HG03432 (cell line): ENCODE measurements at regions not wholly inside any gene's neighbourhood (a gene's known extent, or its start where the extent isn't known, plus 50 kb on each side); places are given as distances from the start of the nearest gene placed in this dataset.
"Not testable (repeated sequence)": the region's sequence is repeated elsewhere in the genome, so short reads cannot be mapped to it uniquely, and the experiment has no call there.

Experiments used
- ATAC-seq: cut with Tn5 transposase; IDR thresholded peaks from one replicate; pipeline ENCODE4 v1.9.1; 2021; ENCODE audit warnings: mild to moderate bottlenecking, moderate library complexity; ENCODE audit not compliant: unreplicated experiment

DNA sequence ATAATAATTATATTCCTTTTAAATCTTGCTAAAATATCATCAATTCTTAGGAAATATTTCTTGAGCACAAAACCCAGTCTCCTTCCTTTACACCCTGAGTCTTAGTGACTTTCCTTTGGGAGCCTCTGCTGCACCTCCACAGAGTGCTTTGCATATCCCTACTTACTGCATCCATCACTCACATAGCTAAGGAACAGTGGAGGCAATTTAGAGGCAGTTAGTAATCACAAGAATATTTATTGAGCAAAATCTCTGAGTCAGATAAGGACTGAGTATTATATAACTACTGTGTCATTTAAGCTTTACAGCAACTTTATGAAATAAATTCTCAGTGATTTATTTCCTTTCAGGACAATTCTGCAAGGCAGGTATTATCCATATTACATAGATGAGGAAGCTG is 327.7 kb downstream of the TMX3 start:
- no peak for ATAC-seq

- not testable (repeated sequence) for ATAC-seq
These were observed 330.9 kb downstream of the TMX3 start for GRCh38 chr18:68383979-68384378.

DNA sequence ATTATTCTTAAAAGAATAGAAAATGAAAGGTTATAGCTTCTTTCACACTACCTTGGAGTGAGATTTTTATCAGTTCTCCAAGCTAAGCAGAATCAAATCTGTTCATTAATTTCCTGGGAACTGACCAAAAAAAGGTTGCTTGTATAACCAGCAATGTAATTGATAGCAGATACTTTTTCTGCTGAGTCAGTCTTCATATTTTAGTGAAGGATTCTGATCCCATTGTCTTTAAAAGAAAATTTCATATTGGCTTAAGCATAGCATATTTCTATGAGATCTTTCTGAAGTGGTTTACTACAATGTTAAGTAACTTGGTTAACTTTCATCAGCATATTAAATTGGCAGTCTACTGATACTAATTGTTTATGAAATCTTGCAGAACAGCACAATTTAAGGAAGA is 338.0 kb downstream of the TMX3 start:
- ATAC-seq, result no peak

GRCh38 chr18:68362907-68363306 is 352.0 kb downstream of the TMX3 start:
- no peak for ATAC-seq

DNA sequence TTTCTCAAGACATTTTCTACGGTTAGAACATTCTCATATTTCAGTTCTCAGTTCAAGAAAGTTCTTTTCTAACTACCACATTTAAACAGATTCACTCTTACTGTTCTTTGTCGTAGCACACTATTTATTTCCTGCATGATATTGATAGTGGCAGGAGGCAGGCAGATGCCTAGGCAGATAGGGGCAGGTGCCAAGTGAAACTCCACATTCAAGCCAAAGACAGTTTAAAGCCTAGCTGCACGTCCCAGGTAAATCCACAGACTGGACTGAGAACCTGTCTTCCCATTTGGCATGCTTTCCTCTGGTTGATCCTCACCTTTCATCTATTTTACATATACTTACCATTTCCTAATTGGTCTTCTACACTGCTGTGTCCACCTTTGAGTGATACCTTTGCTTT is 359.3 kb downstream of the TMX3 start:
- ATAC-seq, result no peak

- ATAC-seq, result no peak
These were observed 360.7 kb downstream of the TMX3 start for GRCh38 chr18:68354176-68354575.

- ATAC-seq, result no peak
These were observed 372.8 kb downstream of the TMX3 start for GRCh38 chr18:68342039-68342659.

DNA sequence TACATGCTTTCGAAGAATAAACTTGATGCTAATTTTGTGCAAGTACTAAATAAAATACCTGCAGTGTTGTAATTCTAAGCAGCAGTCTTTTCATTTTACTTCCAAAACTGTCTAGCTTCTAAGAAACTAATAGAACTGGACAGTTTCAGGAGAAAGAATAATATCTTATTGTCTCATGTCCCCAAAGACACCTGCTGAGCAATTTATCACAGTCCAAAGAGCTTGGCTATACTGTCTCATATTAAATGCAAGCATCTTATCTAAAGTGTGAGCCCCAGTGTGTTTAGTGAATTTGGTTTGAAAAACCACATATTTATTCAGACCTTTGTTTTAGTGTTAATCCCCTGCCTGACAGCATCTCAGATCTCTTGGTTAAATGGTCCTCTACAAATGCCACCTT is 374.3 kb downstream of the TMX3 start:
- ATAC-seq, result no peak

- ATAC-seq, result no peak
These were observed 384.2 kb downstream of the TMX3 start for GRCh38 chr18:68330658-68331057.

- no peak for ATAC-seq
These were observed 391.0 kb downstream of the TMX3 start for GRCh38 chr18:68323921-68324320.

- ATAC-seq, result no peak
These were observed 398.3 kb downstream of the TMX3 start for GRCh38 chr18:68316636-68317035.

DNA sequence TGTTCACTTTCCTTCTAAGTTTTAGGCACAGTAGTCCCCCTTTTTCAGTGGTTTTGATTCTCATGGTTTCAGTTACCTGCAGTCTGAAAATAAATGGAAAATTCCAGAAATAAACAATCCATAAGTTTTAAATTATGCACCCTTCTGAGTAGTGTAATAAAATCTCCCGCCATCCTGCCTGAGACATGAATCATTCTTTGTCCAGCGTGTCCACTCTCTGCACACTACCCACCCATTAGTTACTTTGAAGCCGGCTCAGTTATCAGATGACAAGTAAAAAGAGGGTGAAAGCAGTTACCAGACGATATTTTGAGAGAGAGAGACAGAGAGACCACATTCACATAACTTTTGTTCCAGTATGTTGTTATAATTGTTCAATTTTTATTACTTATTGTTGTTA is 400.5 kb downstream of the TMX3 start:
- ATAC-seq, result no peak

GRCh38 chr18:68301441-68301840 is 413.5 kb downstream of the TMX3 start:
- ATAC-seq, result no peak

GRCh38 chr18:68299906-68300305 is 415.0 kb downstream of the TMX3 start:
- no peak for ATAC-seq

DNA sequence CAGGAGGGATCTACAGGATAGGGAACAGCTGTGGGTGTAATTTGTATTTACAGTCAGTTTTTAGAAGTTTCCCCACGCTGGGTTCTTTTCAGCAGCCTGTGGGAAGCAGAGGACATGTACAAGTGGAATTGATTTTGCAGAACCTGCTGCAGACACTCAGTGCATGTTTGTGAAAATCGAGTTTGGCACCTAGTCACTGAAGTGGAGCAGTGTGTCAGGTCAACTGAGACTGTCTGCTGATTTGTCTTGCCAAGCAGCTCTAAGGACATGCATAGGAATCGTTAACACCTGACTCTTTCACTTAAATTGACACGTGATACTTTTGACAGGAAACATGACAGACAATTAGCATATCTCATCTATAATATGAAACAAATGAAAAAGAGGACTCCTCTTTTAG is 416.6 kb downstream of the TMX3 start:
- ATAC-seq, result no peak

DNA sequence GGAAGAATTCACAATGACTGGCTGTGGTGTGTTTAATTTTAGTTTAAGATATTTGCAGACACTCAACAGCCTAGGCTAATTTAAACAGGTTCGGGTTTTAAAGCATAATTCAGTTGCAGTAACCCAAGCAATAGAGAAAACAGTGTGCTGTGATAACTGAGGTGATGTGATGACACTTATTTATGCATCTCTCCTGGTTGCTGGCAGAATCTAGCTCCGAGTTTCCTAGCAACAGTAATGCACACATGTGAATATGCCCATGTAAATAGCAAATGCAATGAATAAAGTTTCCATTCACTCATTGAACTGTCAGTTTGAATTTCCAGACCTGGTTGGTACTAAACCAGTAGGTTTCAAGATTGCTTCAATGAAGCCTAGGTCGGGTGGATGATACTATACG is 426.5 kb downstream of the TMX3 start:
- no peak for ATAC-seq

- ATAC-seq, result no peak
These were observed 430.6 kb downstream of the TMX3 start for GRCh38 chr18:68284236-68284780.

- ATAC-seq, result no peak
These were observed 431.1 kb downstream of the TMX3 start for GRCh38 chr18:68283834-68284233.

DNA sequence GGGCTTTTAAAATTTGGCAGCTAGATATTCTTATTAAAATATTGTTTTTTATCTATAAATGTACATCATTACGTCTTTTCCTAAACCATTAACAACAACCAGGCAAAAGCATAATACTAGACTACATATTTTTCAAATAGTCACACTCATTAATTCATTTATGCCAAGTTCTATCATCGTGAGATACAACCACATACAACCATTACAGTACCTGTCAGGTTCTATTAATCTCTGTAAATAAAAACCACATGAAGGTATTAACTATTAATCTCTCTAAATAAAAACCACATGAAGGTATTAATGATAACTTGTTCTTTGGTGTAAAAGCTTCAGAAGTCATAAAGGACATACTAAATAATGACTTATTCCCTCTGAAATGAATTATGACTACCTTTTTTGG is 432.7 kb downstream of the TMX3 start:
- no peak for ATAC-seq

DNA sequence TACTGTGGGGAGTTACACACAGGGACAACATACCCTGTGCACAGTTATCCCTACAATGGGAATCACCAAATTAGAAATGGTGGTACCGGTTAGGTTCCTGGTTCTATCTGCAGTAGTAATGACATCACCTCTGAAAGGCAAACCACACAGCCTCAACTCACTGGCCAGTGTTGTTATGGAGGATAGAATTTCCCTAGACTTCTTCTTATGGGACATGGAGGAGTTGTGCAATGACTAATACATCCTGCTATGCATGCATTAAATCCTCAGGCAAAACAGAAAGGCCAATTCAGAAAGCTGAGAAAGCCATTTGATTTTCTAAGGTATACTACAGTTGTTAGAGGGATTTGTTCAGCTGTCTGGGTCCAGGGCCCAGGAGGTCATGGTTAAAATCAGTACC is 439.3 kb downstream of the TMX3 start:
- no peak for ATAC-seq

GRCh38 chr18:68270017-68270416 is 444.9 kb downstream of the TMX3 start:
- ATAC-seq, result no peak

- ATAC-seq, result no peak
These were observed 447.3 kb downstream of the TMX3 start for GRCh38 chr18:68267583-68267982.

GRCh38 chr18:68263481-68263880 is 451.4 kb downstream of the TMX3 start:
- ATAC-seq, result no peak
